ENCODE measurements at regions not wholly inside any gene's neighbourhood (a gene's known extent, or its start where the extent isn't known, plus 50 kb on each side); places are given as distances from the start of the nearest gene placed in this dataset.

- no peak overlapping the region for H2BK12ac ChIP-seq (ENCODE audit: insufficient read length, low read depth, low read length)
- H2AFZ ChIP-seq (ENCODE audit: low read length), result no peak overlapping the region
- no CpG with 5 or more reads among the region's 4 CpGs for WGBS (ENCODE audit: extremely low coverage, insufficient read length, low lambda C conversion rate)
- no peaks in the 10 kb centered on the region for H3K79me1 ChIP-seq (ENCODE audit: insufficient read depth, low read depth, low read length, poor library complexity, severe bottlenecking)
- H3K4ac ChIP-seq (ENCODE audit: low read depth, low read length), result no peak overlapping the region
- H3K27ac ChIP-seq (ENCODE audit: insufficient read length, low read depth, low read length), result no peak overlapping the region
- H3K4me1 ChIP-seq (ENCODE audit: insufficient read depth, low read length), result no peaks in the 10 kb centered on the region
- no peak overlapping the region for H3K14ac ChIP-seq (ENCODE audit: insufficient read depth, low read length)
- H3K4me2 ChIP-seq (ENCODE audit: insufficient read depth, insufficient read length, low read length), result no peak overlapping the region
- H3K4me1 Mint-ChIP-seq, result no peaks in the 10 kb centered on the region
- no peak overlapping the region; a peak in 1 of 7 replicates for H3K27ac Mint-ChIP-seq
- H3K18ac ChIP-seq (ENCODE audit: insufficient read length, low read depth, low read length), result no peak overlapping the region
- no peak overlapping the region for H2BK15ac ChIP-seq (ENCODE audit: low read depth, low read length)
- H2BK20ac ChIP-seq (ENCODE audit: low read depth, low read length, poor library complexity, severe bottlenecking), result no peak overlapping the region
- no peak overlapping the region for H2AK5ac ChIP-seq (ENCODE audit: insufficient read length, low read length)
- no peaks in the 10 kb centered on the region for H4K20me1 ChIP-seq (ENCODE audit: control insufficient read depth, insufficient read depth, insufficient read length)
- H3T11ph ChIP-seq (ENCODE audit: low read length), result no peak overlapping the region
- H4K91ac ChIP-seq (ENCODE audit: insufficient read length, low read depth, low read length), result no peak overlapping the region
- TF ChIP-seq, protein P1, sequence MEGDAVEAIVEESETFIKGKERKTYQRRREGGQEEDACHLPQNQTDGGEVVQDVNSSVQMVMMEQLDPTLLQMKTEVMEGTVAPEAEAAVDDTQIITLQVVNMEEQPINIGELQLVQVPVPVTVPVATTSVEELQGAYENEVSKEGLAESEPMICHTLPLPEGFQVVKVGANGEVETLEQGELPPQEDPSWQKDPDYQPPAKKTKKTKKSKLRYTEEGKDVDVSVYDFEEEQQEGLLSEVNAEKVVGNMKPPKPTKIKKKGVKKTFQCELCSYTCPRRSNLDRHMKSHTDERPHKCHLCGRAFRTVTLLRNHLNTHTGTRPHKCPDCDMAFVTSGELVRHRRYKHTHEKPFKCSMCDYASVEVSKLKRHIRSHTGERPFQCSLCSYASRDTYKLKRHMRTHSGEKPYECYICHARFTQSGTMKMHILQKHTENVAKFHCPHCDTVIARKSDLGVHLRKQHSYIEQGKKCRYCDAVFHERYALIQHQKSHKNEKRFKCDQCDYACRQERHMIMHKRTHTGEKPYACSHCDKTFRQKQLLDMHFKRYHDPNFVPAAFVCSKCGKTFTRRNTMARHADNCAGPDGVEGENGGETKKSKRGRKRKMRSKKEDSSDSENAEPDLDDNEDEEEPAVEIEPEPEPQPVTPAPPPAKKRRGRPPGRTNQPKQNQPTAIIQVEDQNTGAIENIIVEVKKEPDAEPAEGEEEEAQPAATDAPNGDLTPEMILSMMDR (conservative IDR thresholded peaks at IDR 0.05), result no peak
- no peaks in the 10 kb centered on the region for H3K9me3 Mint-ChIP-seq
- no peak overlapping the region for H3K4me3 Mint-ChIP-seq
- no peaks in the 10 kb centered on the region for H3K79me2 ChIP-seq (ENCODE audit: insufficient read depth, low read length)
- H3K9ac ChIP-seq (ENCODE audit: extremely low read depth, insufficient read length, low read length), result no peak overlapping the region
- H3K23ac ChIP-seq (ENCODE audit: insufficient read length, low read depth, low read length), result no peak overlapping the region
- H2BK120ac ChIP-seq (ENCODE audit: low read depth, low read length, poor library complexity, severe bottlenecking), result no peak overlapping the region
- H3K27me3 ChIP-seq (ENCODE audit: insufficient read depth, low read length), result no peaks in the 10 kb centered on the region
- H3K27me3 Mint-ChIP-seq (ENCODE audit: low read depth), result peaks cover 6% of the 10 kb centered on the region; the same call in 1 of the 2 replicates
- no peak overlapping the region for H4K8ac ChIP-seq (replicated peaks; ENCODE audit: insufficient read length, low read depth, low read length)
- no peaks in the 10 kb centered on the region for H3K23me2 ChIP-seq (ENCODE audit: insufficient read length, low read depth, low read length, poor library complexity, severe bottlenecking)
- DNase-seq, result no peak
- no peak overlapping the region for H3K56ac ChIP-seq (ENCODE audit: insufficient read length, low read depth, low read length)
- no peak overlapping the region for H2BK5ac ChIP-seq (ENCODE audit: insufficient read length, low read length)
- no peaks in the 10 kb centered on the region for H3K9me3 ChIP-seq (ENCODE audit: control insufficient read depth, low read depth, low read length)
- H4K5ac ChIP-seq (ENCODE audit: insufficient read length, low read depth, low read length), result no peak overlapping the region
- no peaks in the 10 kb centered on the region for H3K36me3 Mint-ChIP-seq (ENCODE audit: insufficient read depth in 1 of 3, low read depth in 3 of 3)
These were observed 381.9 kb upstream of the MC4R start for GRCh38 chr18:60754413-60755009.
